GM23338 (cell line): ENCODE measurements at regions not wholly inside any gene's neighbourhood (a gene's known extent, or its start where the extent isn't known, plus 50 kb on each side); places are given as distances from the start of the nearest gene placed in this dataset.

ENCODE experiments used
- ATAC-seq: fragments of 200-7000 bp; cut with Tn5 transposase; 3 replicates; pipeline ENCODE4 v1.9.1; 2020
- DNase-seq: peaks from one replicate; pipeline ENCODE4 v3.0.0-alpha.2; 2015; ENCODE audit warnings: low spot score
- H2AFZ ChIP-seq: fragments of 200-600 bp; sonication (generic); 2 replicates; pipeline ENCODE4 v1.8.0; 2016; ENCODE audit warnings: antibody characterized with exemption, mild to moderate bottlenecking, moderate library complexity
- H3F3A ChIP-seq: fragments of 200-600 bp; sonication (generic); replicated peaks from 2 replicates; pipeline ENCODE4 v1.8.0; 2017; ENCODE audit warnings: antibody characterized with exemption, mixed run types, low read depth
- H3K27ac ChIP-seq: fragments of 200-600 bp; sonication (generic); 2 replicates; pipeline ENCODE4 v1.6.1; 2016; ENCODE audit warnings: low read depth
- H3K27me3 ChIP-seq: fragments of 200-600 bp; sonication (generic); 2 replicates; pipeline ENCODE4 v1.8.0; 2016; ENCODE audit warnings: mild to moderate bottlenecking, mixed run types, moderate library complexity; ENCODE audit not compliant: insufficient read depth
- H3K36me3 ChIP-seq: fragments of 200-600 bp; sonication (generic); 2 replicates; pipeline ENCODE4 v1.8.0; 2016; ENCODE audit warnings: mild to moderate bottlenecking; ENCODE audit not compliant: insufficient read depth
- H3K4me1 ChIP-seq: fragments of 200-600 bp; sonication (generic); 2 replicates; pipeline ENCODE4 v1.8.0; 2016; ENCODE audit warnings: mild to moderate bottlenecking, moderate library complexity; ENCODE audit not compliant: insufficient read depth
- H3K4me2 ChIP-seq: fragments of 200-600 bp; sonication (generic); 2 replicates; pipeline ENCODE4 v1.7.1; 2017; ENCODE audit warnings: mixed run types
- H3K4me3 ChIP-seq: fragments of 200-600 bp; sonication (generic); 2 replicates; pipeline ENCODE4 v1.6.1; 2016; ENCODE audit warnings: mixed run types
- H3K79me2 ChIP-seq: fragments of 200-600 bp; sonication (generic); replicated peaks from 2 replicates; pipeline ENCODE4 v1.8.0; 2017; ENCODE audit warnings: mild to moderate bottlenecking; ENCODE audit not compliant: insufficient read depth
- H3K9me2 ChIP-seq: fragments of 200-600 bp; sonication (generic); 2 replicates; pipeline ENCODE4 v1.8.0; 2017; ENCODE audit not compliant: insufficient read depth
- H4K20me1 ChIP-seq: fragments of 200-600 bp; sonication (generic); replicated peaks from 2 replicates; pipeline ENCODE4 v1.8.0; 2017; ENCODE audit warnings: mild to moderate bottlenecking; ENCODE audit not compliant: insufficient read depth
- H3K27ac Mint-ChIP-seq: 2 replicates; pipeline ENCODE4 v1.8.0; 2020; ENCODE audit warnings: inconsistent platforms, mild to moderate bottlenecking, moderate library complexity, mixed read lengths
- H3K27me3 Mint-ChIP-seq: 3 replicates; pipeline ENCODE4 v1.8.0; 2022; ENCODE audit warnings: low read depth, mild to moderate bottlenecking, moderate library complexity, mixed read lengths, inconsistent platforms; ENCODE audit not compliant: insufficient read depth, poor library complexity
- H3K36me3 Mint-ChIP-seq: 3 replicates; pipeline ENCODE4 v1.8.0; 2021; ENCODE audit warnings: low read depth, mild to moderate bottlenecking, inconsistent platforms, moderate library complexity, mixed read lengths
- H3K4me1 Mint-ChIP-seq: 3 replicates; pipeline ENCODE4 v1.8.0; 2020; ENCODE audit warnings: mild to moderate bottlenecking, inconsistent platforms, mixed read lengths
- H3K4me3 Mint-ChIP-seq: 3 replicates; pipeline ENCODE4 v1.8.0; 2021; ENCODE audit warnings: moderate library complexity, mild to moderate bottlenecking, inconsistent platforms, mixed read lengths
- H3K9me3 Mint-ChIP-seq: 3 replicates; pipeline ENCODE4 v1.8.0; 2020; ENCODE audit warnings: moderate library complexity, mild to moderate bottlenecking, inconsistent platforms, mixed read lengths
- CREB1 ChIP-seq: fragments of 250-450 bp; sonication (Bioruptor Pico); IDR thresholded peaks from 2 replicates; pipeline ENCODE4 v1.5.0; 2020; ENCODE audit warnings: low read depth, mild to moderate bottlenecking, moderate library complexity
- CTCF ChIP-seq, 2 experiments: fragments of 200-600 bp in 1 of 2; sonication (generic) in 1 of 2; conservative IDR thresholded peaks; 2 replicates each; pipeline versions ENCODE4 v1.5.1 to v1.6.1; 2016 to 2017; ENCODE audit warnings: antibody characterized with exemption in 2 of 2, low read depth in 2 of 2, mild to moderate bottlenecking in 2 of 2, moderate library complexity in 1 of 2
- EZH2 ChIP-seq: fragments of 200-600 bp; sonication (generic); IDR thresholded peaks from one replicate; pipeline ENCODE4 v1.8.0; 2017; ENCODE audit warnings: antibody characterized with exemption, mild to moderate bottlenecking, low read depth; ENCODE audit not compliant: unreplicated experiment
- EZH2phosphoT487 ChIP-seq: fragments of 200-600 bp; sonication (generic); IDR thresholded peaks from one replicate; pipeline ENCODE4 v1.8.1; 2018; ENCODE audit warnings: antibody characterized with exemption; ENCODE audit not compliant: unreplicated experiment
- JUNB ChIP-seq: IDR thresholded peaks from one replicate; pipeline ENCODE4 v1.6.1; 2016; ENCODE audit warnings: antibody characterized with exemption; ENCODE audit not compliant: unreplicated experiment
- NANOG ChIP-seq: IDR thresholded peaks from 2 replicates; pipeline ENCODE4 v1.6.1; 2016; ENCODE audit warnings: antibody characterized with exemption, borderline replicate concordance
- POLR2AphosphoS5 ChIP-seq: IDR thresholded peaks from 2 replicates; pipeline ENCODE4 v1.6.1; 2016; ENCODE audit warnings: antibody characterized with exemption, low read depth
- ZNF331 ChIP-seq: fragments of 250-450 bp; sonication (Bioruptor Pico); IDR thresholded peaks from 2 replicates; pipeline ENCODE4 v1.5.0; 2020; ENCODE audit warnings: low read depth, mild to moderate bottlenecking, moderate library complexity

DNA sequence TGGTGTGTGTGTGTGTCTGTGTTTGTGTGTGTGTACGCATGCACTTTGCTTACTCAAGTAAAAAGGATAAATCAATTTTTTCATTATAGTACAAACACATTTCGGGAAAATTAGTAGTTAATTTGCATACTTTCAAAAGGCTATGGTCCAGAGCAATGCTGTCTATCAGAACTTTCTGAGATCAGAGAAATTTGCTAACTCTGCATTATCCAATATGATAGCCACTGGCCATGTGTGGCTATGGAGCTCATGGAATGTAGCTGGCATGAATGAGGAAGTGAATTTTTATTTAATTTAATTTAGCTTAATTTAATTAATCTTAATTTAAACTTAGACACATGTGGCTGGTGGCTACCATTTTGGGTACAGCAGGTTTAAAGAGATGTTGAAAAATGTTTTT, 289.6 kb downstream of the MAT2B start:
- Mint-ChIP-seq H3K9me3 (no peaks in the 10 kb centered on the region), H3K27ac (no peak overlapping the region), H3K4me1 (no peaks in the 10 kb centered on the region), H3K4me3 (no peak overlapping the region), H3K36me3 (no peaks in the 10 kb centered on the region), H3K27me3 (no peaks in the 10 kb centered on the region)
- Histone ChIP-seq H3K4me1 (no peaks in the 10 kb centered on the region), H3K4me3 (no peak overlapping the region), H2AFZ (no peak overlapping the region), H3K36me3 (no peaks in the 10 kb centered on the region), H3K4me2 (no peak overlapping the region), H3K27ac (no peak overlapping the region), H3K79me2 (no peaks in the 10 kb centered on the region), H3K9me2 (no peaks in the 10 kb centered on the region), H3F3A (no peaks in the 10 kb centered on the region), H3K27me3 (no peaks in the 10 kb centered on the region), H4K20me1 (no peaks in the 10 kb centered on the region)
- ATAC-seq = no peak
- no peak for DNase-seq
- TF ChIP-seq NANOG = no peak
- no peak for TF ChIP-seq CREB1
- TF ChIP-seq EZH2 = no peak

DNA sequence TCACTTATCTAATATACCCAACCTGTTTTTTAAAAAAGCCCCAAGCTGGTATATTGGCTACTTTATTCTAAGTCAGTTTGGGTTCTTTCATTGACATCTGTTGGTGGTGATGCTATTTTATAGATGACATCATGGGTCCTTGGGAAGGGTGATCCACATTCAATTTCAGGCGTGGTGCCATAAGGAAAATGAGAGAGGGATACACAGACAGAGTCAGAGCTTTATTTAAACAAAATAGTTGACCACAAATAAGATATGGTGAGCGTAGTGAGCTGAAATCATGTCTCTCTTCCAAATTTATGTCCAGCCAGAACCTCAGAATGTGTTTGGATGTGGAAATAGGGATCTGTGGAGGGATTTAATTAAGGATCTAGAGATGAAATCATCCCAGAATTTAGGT, 302.4 kb downstream of the MAT2B start:
- Histone ChIP-seq H3K36me3 (no peaks in the 10 kb centered on the region), H3K4me1 (no peaks in the 10 kb centered on the region), H3K9me2 (no peaks in the 10 kb centered on the region), H3F3A (no peaks in the 10 kb centered on the region), H2AFZ (no peak overlapping the region), H3K4me3 (no peak overlapping the region), H3K27me3 (no peaks in the 10 kb centered on the region), H3K4me2 (no peak overlapping the region), H3K79me2 (no peaks in the 10 kb centered on the region), H4K20me1 (no peaks in the 10 kb centered on the region), H3K27ac (no peak overlapping the region)
- Mint-ChIP-seq H3K4me1 (no peaks in the 10 kb centered on the region), H3K4me3 (no peak overlapping the region), H3K36me3 (no peaks in the 10 kb centered on the region), H3K9me3 (no peaks in the 10 kb centered on the region), H3K27ac (no peak overlapping the region), H3K27me3 (no peaks in the 10 kb centered on the region)
- no peak for ATAC-seq
- TF ChIP-seq CREB1 (no peak), EZH2phosphoT487 (no peak), EZH2 (no peak), ZNF331 (CRISPR knock-in tag) (no peak), POLR2AphosphoS5 (no peak)
- DNase-seq = no peak

GRCh38 chr5:163809473-163809872, 304.1 kb downstream of the MAT2B start:
- no peak for ATAC-seq
- H3K4me3 Mint-ChIP-seq = no peak overlapping the region

More at GRCh38 chr5:163809473-163809872, 304.1 kb downstream of the MAT2B start:
- no peak overlapping the region for H3K27ac Mint-ChIP-seq
- H2AFZ ChIP-seq = no peak overlapping the region
- 0 out of 4 replicates have a peak, but pooled peaks of 1 of the 2 experiments have one; percentile 10 for TF ChIP-seq CTCF (conservative IDR thresholded peaks at IDR 0.05; ENCODE audit: low read depth in 2 of 2)
- TF ChIP-seq JUNB = no peak
- H3K9me3 Mint-ChIP-seq = no peaks in the 10 kb centered on the region
- no peak overlapping the region for H3K4me2 ChIP-seq
- H3F3A ChIP-seq = no peaks in the 10 kb centered on the region
- H3K4me3 ChIP-seq = no peak overlapping the region
- no peaks in the 10 kb centered on the region for H4K20me1 ChIP-seq
- no peaks in the 10 kb centered on the region for H3K4me1 ChIP-seq
- DNase-seq = no peak
- no peaks in the 10 kb centered on the region for H3K79me2 ChIP-seq
- H3K36me3 Mint-ChIP-seq = no peaks in the 10 kb centered on the region
- no peak overlapping the region for H3K27ac ChIP-seq
- H3K27me3 Mint-ChIP-seq = no peaks in the 10 kb centered on the region
- no peaks in the 10 kb centered on the region for H3K9me2 ChIP-seq
- no peaks in the 10 kb centered on the region for H3K36me3 ChIP-seq
- no peaks in the 10 kb centered on the region for H3K27me3 ChIP-seq
- peaks cover 3% of the 10 kb centered on the region; the same call in 2 of the 3 replicates for H3K4me1 Mint-ChIP-seq
